GM23338 (cell line): ENCODE measurements at regions not wholly inside any gene's neighbourhood (a gene's known extent, or its start where the extent isn't known, plus 50 kb on each side); places are given as distances from the start of the nearest gene placed in this dataset.
"Not testable (repeated sequence)": the region's sequence is repeated elsewhere in the genome, so short reads cannot be mapped to it uniquely, and the experiment has no call there.

Experiments
- ATAC-seq: fragments of 200-7000 bp; cut with Tn5 transposase; 3 replicates; pipeline ENCODE4 v1.9.1; 2020
- DNase-seq: peaks from one replicate; pipeline ENCODE4 v3.0.0-alpha.2; 2015; ENCODE audit warnings: low spot score
- H2AFZ ChIP-seq: fragments of 200-600 bp; sonication (generic); 2 replicates; pipeline ENCODE4 v1.8.0; 2016; ENCODE audit warnings: antibody characterized with exemption, mild to moderate bottlenecking, moderate library complexity
- H3F3A ChIP-seq: fragments of 200-600 bp; sonication (generic); replicated peaks from 2 replicates; pipeline ENCODE4 v1.8.0; 2017; ENCODE audit warnings: antibody characterized with exemption, mixed run types, low read depth
- H3K27ac ChIP-seq: fragments of 200-600 bp; sonication (generic); 2 replicates; pipeline ENCODE4 v1.6.1; 2016; ENCODE audit warnings: low read depth
- H3K27me3 ChIP-seq: fragments of 200-600 bp; sonication (generic); 2 replicates; pipeline ENCODE4 v1.8.0; 2016; ENCODE audit warnings: mild to moderate bottlenecking, mixed run types, moderate library complexity; ENCODE audit not compliant: insufficient read depth
- H3K36me3 ChIP-seq: fragments of 200-600 bp; sonication (generic); 2 replicates; pipeline ENCODE4 v1.8.0; 2016; ENCODE audit warnings: mild to moderate bottlenecking; ENCODE audit not compliant: insufficient read depth
- H3K4me1 ChIP-seq: fragments of 200-600 bp; sonication (generic); 2 replicates; pipeline ENCODE4 v1.8.0; 2016; ENCODE audit warnings: mild to moderate bottlenecking, moderate library complexity; ENCODE audit not compliant: insufficient read depth
- H3K4me2 ChIP-seq: fragments of 200-600 bp; sonication (generic); 2 replicates; pipeline ENCODE4 v1.7.1; 2017; ENCODE audit warnings: mixed run types
- H3K4me3 ChIP-seq: fragments of 200-600 bp; sonication (generic); 2 replicates; pipeline ENCODE4 v1.6.1; 2016; ENCODE audit warnings: mixed run types
- H3K79me2 ChIP-seq: fragments of 200-600 bp; sonication (generic); replicated peaks from 2 replicates; pipeline ENCODE4 v1.8.0; 2017; ENCODE audit warnings: mild to moderate bottlenecking; ENCODE audit not compliant: insufficient read depth
- H3K9me2 ChIP-seq: fragments of 200-600 bp; sonication (generic); 2 replicates; pipeline ENCODE4 v1.8.0; 2017; ENCODE audit not compliant: insufficient read depth
- H4K20me1 ChIP-seq: fragments of 200-600 bp; sonication (generic); replicated peaks from 2 replicates; pipeline ENCODE4 v1.8.0; 2017; ENCODE audit warnings: mild to moderate bottlenecking; ENCODE audit not compliant: insufficient read depth
- H3K27ac Mint-ChIP-seq: 2 replicates; pipeline ENCODE4 v1.8.0; 2020; ENCODE audit warnings: inconsistent platforms, mild to moderate bottlenecking, moderate library complexity, mixed read lengths
- H3K27me3 Mint-ChIP-seq: 3 replicates; pipeline ENCODE4 v1.8.0; 2022; ENCODE audit warnings: low read depth, mild to moderate bottlenecking, moderate library complexity, mixed read lengths, inconsistent platforms; ENCODE audit not compliant: insufficient read depth, poor library complexity
- H3K36me3 Mint-ChIP-seq: 3 replicates; pipeline ENCODE4 v1.8.0; 2021; ENCODE audit warnings: low read depth, mild to moderate bottlenecking, inconsistent platforms, moderate library complexity, mixed read lengths
- H3K4me1 Mint-ChIP-seq: 3 replicates; pipeline ENCODE4 v1.8.0; 2020; ENCODE audit warnings: mild to moderate bottlenecking, inconsistent platforms, mixed read lengths
- H3K4me3 Mint-ChIP-seq: 3 replicates; pipeline ENCODE4 v1.8.0; 2021; ENCODE audit warnings: moderate library complexity, mild to moderate bottlenecking, inconsistent platforms, mixed read lengths
- H3K9me3 Mint-ChIP-seq: 3 replicates; pipeline ENCODE4 v1.8.0; 2020; ENCODE audit warnings: moderate library complexity, mild to moderate bottlenecking, inconsistent platforms, mixed read lengths
- CREB1 ChIP-seq: fragments of 250-450 bp; sonication (Bioruptor Pico); IDR thresholded peaks from 2 replicates; pipeline ENCODE4 v1.5.0; 2020; ENCODE audit warnings: low read depth, mild to moderate bottlenecking, moderate library complexity
- CTCF ChIP-seq, 2 experiments: fragments of 200-600 bp in 1 of 2; sonication (generic) in 1 of 2; conservative IDR thresholded peaks; 2 replicates each; pipeline versions ENCODE4 v1.5.1 to v1.6.1; 2016 to 2017; ENCODE audit warnings: antibody characterized with exemption in 2 of 2, low read depth in 2 of 2, mild to moderate bottlenecking in 2 of 2, moderate library complexity in 1 of 2
- ETS1 ChIP-seq: IDR thresholded peaks from 2 replicates; pipeline ENCODE4 v1.6.1; 2016; ENCODE audit warnings: antibody characterized with exemption
- EZH2 ChIP-seq: fragments of 200-600 bp; sonication (generic); IDR thresholded peaks from one replicate; pipeline ENCODE4 v1.8.0; 2017; ENCODE audit warnings: antibody characterized with exemption, mild to moderate bottlenecking, low read depth; ENCODE audit not compliant: unreplicated experiment
- JUNB ChIP-seq: IDR thresholded peaks from one replicate; pipeline ENCODE4 v1.6.1; 2016; ENCODE audit warnings: antibody characterized with exemption; ENCODE audit not compliant: unreplicated experiment
- POLR2AphosphoS5 ChIP-seq: IDR thresholded peaks from 2 replicates; pipeline ENCODE4 v1.6.1; 2016; ENCODE audit warnings: antibody characterized with exemption, low read depth
- REST ChIP-seq: IDR thresholded peaks from one replicate; pipeline ENCODE4 v1.6.1; 2018; ENCODE audit warnings: antibody characterized with exemption; ENCODE audit not compliant: unreplicated experiment
- STAT1 ChIP-seq: IDR thresholded peaks from one replicate; pipeline ENCODE4 v1.6.1; 2016; ENCODE audit warnings: antibody characterized with exemption; ENCODE audit not compliant: unreplicated experiment
- ZNF114 ChIP-seq: fragments of 250-450 bp; sonication (Bioruptor Pico); IDR thresholded peaks from 2 replicates; pipeline ENCODE4 v1.5.0; 2020; ENCODE audit warnings: mild to moderate bottlenecking, moderate library complexity
- ZNF331 ChIP-seq: fragments of 250-450 bp; sonication (Bioruptor Pico); IDR thresholded peaks from 2 replicates; pipeline ENCODE4 v1.5.0; 2020; ENCODE audit warnings: low read depth, mild to moderate bottlenecking, moderate library complexity

GRCh38 chr12:31882682-31883081, 76.5 kb upstream of the RESF1 start:
- not testable (repeated sequence) for H3K27me3 ChIP-seq, H3K4me1 ChIP-seq, H2AFZ ChIP-seq, H3K27me3 Mint-ChIP-seq, H3K36me3 ChIP-seq, H3K79me2 ChIP-seq, DNase-seq, H3K4me2 ChIP-seq, ATAC-seq, H3K27ac ChIP-seq, H3K4me3 ChIP-seq, H3K27ac Mint-ChIP-seq, H3F3A ChIP-seq, H3K9me2 ChIP-seq, H3K4me3 Mint-ChIP-seq, H3K4me1 Mint-ChIP-seq, H4K20me1 ChIP-seq
- Mint-ChIP-seq H3K36me3 (peaks cover 14% of the 10 kb centered on the region), H3K9me3 (peaks cover 31% of the 10 kb centered on the region)

GRCh38 chr12:31880340-31880739, 78.9 kb upstream of the RESF1 start:
- Histone ChIP-seq H3K4me2 (no peak overlapping the region), H3K9me2 (no peaks in the 10 kb centered on the region), H4K20me1 (no peaks in the 10 kb centered on the region), H3K36me3 (no peaks in the 10 kb centered on the region), H3F3A (0 out of 2 replicates have a peak, but pooled peaks cover 5% of the 10 kb centered on the region), H3K79me2 (no peaks in the 10 kb centered on the region), H2AFZ (no peak overlapping the region), H3K4me3 (no peak overlapping the region), H3K27ac (no peak overlapping the region), H3K4me1 (peaks cover 19% of the 10 kb centered on the region), H3K27me3 (no peaks in the 10 kb centered on the region)
- Mint-ChIP-seq H3K4me1 (peaks cover 15% of the 10 kb centered on the region), H3K9me3 (peaks cover 20% of the 10 kb centered on the region), H3K27me3 (peaks cover 12% of the 10 kb centered on the region), H3K36me3 (peaks cover 10% of the 10 kb centered on the region), H3K27ac (no peak overlapping the region), H3K4me3 (no peak overlapping the region)
- DNase-seq: no peak
- ATAC-seq: no peak
- TF ChIP-seq ZNF331 (CRISPR knock-in tag) (no peak), POLR2AphosphoS5 (no peak), ZNF114 (no peak), JUNB (no peak), REST (no peak), ETS1 (no peak), CREB1 (CRISPR knock-in tag) (no peak), EZH2 (no peak), CTCF (conservative IDR thresholded peaks at IDR 0.05; ENCODE audit: low read depth in 2 of 2) (no peak), STAT1 (no peak)
